GM19455 (cell line): ENCODE measurements at regions not wholly inside any gene's neighbourhood (a gene's known extent, or its start where the extent isn't known, plus 50 kb on each side); places are given as distances from the start of the nearest gene placed in this dataset.

Source experiments
- ATAC-seq: cut with Tn5 transposase; IDR thresholded peaks from one replicate; pipeline ENCODE4 v1.9.1; 2021; ENCODE audit not compliant: unreplicated experiment

DNA sequence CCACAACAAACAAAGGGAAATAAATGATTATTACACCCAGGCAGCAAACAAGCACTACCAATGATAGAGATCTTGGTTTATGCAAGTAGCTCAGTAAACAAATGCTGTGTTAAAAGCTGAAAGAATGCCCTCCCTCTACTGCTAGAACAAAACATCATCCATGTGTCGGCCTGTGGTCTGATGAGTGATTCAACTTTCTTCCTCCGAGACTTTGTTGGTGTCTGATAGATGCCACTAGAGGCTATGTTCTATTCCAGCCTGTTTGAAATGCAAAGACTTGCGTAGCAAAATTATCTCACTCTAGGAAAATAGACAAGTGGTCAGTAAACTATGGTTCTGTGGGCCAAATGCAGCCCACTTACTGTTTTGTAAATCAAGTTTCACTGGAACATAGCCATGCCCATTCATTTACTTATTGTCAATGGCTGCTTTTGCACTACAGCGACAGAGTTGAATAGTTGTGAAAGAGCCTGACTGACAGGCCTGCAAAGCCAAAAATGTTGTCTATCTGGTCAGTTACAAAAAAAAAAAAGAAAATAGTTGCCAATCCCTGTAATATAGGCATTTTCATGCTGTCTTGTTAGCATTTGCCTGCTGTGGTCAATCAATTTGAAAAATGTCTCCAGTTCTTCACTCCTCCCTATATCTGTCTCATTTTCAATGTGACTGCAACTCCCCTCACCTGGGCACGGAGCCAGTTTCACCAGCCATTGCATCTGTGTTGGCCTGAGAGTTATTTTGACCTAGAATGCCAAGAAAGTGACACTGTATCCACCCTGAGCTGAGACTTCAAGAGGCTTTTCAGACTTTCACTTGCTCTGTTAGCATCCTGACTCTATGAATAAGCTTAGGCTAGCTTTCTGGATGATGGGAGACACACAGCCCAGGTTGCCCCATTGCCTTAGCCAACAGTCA, 544.6 kb upstream of the BTBD3 start:
- ATAC-seq: no peak

DNA sequence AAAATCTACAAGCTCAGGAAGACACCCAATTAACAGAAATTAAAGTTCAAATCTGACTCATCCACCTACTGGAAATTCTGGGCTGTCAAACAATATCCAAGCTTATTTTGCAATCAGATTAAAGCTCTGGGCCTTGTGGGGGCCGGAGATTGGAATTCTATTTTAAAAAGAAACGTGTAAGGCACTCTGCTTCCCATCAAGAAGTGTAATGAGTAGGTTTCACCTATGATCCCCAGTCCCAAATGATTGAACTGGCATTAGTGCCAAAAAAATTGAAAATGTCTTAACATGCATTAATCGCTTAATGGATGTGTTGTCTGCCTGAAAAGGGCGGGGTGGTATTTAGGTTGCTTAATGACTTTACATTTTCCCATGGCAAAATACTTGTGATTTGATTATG, 542.4 kb upstream of the BTBD3 start:
- ATAC-seq: no peak

DNA sequence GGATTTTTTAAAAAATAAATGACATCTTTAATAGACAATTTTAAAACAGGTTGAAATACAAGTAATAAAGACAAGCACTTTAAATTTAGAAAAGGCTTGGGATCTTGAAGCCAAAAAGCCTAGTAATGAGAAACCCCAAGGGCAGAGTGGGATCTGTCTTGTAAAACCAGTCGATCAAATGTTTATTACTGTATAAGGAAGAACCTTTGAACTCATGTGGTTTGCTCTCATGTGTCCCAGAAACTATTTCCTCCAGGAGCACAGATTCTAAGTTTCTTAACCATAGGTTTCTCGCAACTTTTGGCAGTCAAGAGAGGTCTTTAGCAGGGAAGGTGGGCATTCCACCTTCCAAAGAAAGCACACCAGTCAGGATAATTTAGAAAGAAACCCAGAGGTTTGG, 541.7 kb upstream of the BTBD3 start:
- no peak for ATAC-seq

DNA sequence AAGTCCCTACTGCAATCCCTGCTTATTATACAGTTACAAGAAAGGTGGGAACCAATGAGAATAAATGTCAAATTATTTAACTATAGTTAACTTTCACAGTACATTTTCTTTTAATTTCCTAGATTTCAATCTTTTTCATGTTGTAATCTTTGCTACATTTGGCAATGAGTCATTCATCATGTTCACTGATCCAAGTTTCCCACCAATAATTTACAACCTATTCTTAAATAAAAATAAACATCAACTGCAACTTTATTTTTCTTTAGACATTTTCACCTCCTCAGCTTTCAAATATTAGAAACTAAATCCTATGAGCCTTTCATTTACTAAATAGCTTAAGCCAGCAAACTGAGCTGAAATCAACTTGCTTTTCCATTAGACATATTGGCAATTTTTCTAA, 541.3 kb upstream of the BTBD3 start:
- no peak for ATAC-seq

DNA sequence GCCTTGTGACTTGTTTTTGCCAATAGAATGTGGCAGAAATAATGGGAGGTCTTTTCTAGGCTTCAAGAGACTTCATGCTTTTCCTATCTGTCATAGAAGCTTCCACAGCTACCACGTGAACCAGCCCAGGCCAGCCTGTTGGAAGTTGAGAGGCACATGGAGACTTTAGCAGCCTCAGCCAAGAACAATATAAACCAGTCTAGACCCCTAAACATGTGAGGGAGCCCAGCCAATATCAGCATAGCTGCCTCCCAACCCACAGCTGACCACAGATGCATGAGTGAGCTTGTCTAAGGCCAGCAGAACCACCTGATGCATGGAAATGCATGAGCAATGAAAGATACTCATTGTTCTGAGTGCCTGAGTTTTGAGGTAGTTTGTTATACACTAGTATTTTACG, 540.7 kb upstream of the BTBD3 start:
- ATAC-seq: no peak

DNA sequence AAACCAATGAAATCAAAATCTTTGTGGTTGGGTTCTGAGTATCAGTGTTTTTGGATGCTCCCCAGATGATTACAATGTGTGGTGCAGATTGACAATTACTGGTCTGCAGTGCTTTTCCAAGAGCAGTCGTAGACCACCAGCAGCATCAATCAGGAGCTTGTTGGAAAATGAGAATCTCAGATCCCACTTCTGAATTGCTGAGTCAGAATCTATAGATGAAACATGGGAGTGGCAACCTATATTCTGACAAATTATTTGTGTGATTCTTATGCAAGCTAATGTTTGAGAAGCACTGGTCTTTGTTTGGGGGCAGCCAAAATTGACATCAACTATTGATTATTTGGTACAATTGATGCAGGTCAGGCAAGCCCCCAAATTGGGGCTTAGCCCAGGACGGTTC, 539.9 kb upstream of the BTBD3 start:
- no peak for ATAC-seq

DNA sequence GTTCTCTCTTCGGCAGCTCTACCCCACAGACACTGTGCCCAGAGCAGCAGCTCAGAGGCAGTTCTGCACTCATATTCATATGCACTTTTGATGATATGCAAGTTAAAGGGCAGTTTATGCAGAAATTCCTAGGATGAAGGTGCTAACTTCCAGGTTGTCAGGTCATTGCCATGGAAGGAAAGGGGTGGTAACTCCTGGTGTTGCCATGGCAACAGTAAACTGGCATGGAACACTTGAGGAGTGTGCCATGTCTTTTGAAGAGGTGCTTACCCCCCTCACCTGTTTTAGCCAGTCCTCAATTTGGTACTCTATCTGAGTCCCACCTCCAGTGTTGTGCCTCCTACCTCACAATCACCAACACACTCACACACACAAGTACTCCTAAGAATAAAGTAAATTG, 539.4 kb upstream of the BTBD3 start:
- ATAC-seq: no peak

DNA sequence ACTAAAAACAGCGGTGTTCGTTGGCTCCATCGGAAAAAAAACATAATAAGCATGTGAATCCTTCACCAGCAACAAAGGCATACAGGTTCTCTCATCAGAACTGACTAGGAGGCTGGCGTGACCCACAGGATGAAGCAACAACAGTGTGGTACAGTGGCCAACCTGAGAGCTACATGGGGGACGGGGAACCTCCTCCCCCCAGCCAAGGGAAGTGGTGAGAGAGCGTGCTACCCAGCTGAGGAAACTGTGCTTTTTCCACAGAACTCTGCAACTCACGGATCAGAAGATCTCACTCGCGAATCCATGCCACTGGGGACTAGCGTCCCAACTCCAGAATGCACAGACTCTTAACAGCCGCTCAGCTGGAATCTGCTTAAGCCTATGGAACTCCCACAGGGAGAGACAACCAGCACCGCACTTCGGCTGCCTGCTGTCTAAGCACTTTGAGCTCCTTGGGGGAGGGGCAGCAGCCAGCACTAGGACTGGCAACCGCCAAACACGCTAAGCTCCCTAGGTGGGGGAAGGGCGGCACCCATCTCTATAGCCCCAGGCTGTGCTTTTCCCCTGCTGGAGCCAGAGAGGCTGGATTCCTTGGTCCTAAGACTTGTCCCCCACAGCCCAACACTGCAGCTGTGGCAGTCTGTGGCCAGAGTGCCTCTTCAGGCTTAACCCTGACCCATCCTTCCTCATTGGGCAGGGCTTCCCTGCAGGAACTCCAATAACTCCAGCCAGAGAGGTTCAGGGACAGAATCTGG, 538.3 kb upstream of the BTBD3 start:
- no peak for ATAC-seq

DNA sequence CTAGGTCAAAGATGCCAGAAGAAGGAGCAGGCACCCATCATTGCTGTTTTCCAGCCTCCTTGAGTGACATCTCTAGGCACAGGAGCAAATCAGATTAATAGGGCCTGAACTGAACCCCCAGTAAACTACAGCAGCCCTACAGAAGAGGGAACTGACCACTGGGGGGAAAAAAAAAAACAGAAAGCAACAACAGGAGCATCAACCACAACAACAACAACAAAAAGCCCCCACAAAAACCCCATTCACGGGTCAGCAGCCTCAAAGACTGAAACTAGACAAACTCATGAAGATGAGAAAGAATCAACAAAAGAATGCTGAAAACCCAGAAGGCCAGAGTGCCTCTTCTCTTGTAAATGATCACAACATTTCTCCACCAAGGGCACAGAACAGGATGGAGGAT, 537.4 kb upstream of the BTBD3 start:
- no peak for ATAC-seq

DNA sequence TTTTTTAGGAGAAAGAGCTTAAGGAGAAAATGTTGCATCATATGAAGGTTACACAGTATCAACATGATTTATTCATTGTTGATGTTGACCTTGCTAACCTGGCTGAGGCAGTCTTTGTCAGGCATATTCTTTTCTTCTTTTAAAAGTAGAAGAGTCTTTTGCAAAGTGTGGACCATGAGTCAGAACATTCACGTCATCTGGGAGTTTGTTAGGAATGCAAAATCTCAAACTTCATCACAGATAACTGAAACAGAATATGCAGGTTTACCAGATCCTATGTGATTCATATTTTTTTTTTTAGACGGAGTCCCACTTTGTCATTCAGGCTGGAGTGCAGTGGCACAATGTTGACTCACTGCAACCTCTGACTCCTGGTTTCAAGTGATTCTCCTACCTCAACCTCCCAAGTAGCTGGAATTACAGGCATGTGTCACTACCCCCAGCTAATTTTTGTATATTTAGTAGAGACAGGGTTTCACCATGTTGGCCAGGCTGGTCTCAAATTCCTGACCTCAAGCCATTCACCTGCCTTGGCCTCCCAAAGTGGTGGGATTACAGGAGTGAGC, 530.4 kb upstream of the BTBD3 start:
- ATAC-seq: no peak

DNA sequence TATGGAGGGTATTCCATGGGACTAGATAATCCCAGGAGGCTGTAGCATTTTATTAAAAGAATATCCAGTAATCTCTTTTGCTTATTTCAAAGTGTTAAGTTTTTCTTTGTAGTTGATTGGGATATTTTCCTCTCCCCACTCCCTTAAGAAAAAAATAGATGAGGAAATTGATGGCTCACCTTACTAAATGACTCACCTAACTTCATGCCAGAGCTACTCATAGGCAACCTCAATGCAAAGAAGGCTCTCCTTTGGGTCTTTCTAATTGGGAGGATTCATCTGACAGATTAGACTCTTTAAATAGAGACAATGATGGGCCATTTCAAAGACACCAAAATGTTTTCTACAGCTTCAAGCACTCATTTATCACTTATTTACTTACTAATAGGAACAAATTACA, 528.5 kb upstream of the BTBD3 start:
- no peak for ATAC-seq

DNA sequence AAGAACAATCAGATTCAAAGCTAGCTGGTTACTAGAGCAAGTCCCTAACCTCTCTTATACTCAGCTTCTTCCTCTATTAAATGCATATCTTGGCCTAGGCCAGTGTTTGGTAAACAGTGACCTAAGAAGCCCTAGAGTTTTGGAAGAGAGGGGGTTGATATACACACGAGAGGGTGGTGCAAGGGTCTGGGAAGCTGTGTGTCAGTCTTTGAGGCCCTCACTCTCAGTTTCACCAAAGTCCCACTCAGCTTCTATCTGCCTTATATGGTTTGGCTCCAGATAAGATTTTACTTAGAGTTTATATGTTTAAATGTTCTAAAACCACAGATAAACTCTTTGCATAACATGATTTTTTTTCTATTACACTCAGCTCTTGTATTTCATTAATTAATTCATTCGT, 526.1 kb upstream of the BTBD3 start:
- no peak for ATAC-seq

DNA sequence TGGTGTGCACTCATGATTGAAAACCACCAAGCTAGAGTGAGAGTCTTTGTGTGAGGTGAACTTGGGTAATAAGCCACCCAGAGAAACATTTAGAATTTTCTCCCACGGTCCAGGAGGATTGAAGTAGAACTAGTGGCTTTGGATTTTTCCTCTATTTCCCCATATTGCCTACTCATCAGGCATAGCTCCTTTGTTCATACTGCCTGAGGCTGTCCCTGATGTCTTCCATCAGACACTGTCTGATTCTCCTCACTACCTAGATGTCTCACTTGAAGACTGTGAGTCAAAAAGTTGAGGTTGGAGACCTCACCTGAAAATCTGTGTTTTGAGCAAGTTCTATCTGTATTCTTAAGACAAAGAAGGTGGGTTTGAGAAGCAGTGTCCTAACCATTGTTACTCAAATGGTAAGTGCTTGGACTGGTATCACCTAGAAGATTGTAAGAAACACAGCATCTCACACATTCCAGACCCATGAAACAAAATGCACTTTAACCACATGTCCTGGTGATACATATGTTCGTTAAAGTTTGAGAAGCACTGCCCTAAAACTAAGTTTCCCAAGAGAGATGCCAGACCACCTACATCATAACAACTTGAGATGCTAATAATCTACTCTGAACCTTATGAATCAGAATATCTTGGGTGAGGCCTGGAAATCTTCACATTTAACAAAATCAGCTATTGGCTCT, 523.4 kb upstream of the BTBD3 start:
- no peak for ATAC-seq

DNA sequence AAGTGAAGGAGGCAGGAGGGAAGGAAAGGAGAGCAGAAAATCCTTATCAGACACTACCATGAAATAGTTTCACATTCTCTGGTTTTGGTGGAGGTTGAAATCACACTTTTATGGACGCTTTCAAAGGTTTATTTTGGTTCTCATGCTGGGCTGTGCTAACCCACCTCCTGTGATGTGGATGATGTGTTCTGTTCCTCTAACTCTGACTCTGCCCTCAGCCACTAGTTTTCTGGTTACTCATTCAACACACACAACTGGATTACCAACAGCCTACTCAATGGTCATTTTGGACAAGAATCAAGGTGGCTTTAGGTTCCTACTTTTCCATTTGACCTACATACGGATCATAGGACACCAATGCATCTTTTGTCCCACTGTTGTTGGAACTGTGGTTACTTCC, 522.1 kb upstream of the BTBD3 start:
- no peak for ATAC-seq

DNA sequence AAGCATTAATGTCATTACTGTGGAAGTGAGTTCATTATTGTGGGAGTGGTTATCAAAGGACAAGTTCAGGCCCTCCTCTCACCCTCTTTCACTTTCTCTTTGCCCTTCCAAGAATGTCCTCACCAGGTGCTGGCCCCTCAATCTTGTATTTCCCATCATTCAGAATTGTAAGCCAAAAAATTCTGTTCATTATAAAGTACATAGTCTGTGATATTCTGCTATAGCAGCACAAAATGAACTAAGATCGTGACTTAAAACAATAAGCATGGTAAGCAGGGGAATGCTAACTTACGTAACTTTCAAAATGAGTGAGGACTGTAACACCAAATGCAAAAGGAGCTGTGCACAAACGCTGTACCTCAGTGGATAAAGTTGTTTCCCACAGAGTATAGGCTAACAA, 515.7 kb upstream of the BTBD3 start:
- ATAC-seq: no peak

DNA sequence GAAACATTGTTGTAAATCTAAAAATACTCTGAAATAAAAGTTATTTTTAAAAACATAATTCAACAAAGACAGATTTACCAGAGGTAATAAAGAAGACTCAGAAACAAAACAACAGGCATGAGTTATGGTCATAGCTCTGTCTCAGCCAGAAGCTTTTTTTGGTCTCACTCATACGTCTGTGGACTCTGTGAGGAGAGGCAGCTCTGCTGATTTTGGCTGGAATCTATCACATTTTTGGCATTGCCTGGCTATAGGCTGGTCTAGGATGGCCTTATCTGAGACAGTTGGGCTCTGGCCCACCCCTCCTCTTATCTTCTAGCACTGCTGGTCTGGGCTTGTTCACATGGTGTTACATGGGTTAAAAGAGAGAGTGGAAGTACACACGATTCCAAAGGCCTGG, 514.0 kb upstream of the BTBD3 start:
- no peak for ATAC-seq

DNA sequence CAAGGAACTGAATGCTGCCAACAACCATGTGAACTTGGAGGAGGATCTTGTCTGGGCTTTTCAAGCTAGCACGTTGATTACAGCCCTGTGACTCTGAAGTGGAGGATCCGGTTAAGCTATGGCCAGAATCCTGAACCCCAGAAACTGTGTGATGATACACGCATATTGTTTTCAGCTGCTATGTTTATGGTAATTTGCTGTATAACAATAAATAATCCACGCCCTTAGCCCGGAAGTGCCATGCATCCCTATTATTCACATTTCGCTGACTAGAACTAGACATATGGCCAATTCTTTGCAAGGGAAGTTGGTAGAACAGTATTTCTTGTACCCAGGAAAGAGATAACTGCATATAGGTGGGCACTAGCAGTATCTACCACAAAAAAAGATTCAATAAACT, 510.8 kb upstream of the BTBD3 start:
- ATAC-seq: no peak

DNA sequence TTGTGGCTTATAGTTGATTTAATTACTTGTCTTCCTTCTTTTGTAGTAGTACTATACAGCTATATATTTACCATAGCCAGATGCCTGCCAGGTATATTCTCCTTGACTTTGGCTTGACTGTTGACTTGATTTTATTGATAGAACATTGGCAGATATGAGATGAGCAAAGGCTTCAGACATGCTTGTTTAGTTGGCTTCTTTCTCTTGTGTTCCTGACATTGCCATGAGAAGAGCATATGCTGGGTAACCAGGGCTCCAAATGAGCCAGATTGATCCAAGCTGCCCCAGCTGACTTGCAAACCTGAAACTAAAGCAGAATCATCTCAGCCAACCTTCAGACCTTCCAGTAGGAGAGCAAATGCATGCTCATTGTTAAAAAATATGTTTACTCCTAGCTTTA, 508.1 kb upstream of the BTBD3 start:
- ATAC-seq: no peak

DNA sequence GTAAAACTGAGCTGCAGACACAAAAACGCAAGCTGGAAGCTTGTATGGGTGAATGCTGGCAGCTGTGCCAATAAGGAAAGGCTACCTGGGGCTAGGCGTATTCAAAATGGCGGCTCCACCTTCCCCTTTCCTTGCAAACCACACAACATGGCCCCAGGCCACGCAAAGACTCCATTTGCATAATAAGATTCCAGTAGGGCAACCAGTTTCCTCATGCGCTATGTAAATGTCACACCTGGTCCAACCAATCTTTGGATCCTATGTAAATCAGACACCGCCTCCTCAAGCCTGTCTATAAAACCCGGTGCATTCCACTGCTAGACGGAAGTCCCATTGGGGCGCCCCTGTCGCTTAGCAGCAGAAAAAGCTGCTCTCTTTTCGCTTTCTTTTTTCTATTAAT, 505.9 kb upstream of the BTBD3 start:
- ATAC-seq: no peak

DNA sequence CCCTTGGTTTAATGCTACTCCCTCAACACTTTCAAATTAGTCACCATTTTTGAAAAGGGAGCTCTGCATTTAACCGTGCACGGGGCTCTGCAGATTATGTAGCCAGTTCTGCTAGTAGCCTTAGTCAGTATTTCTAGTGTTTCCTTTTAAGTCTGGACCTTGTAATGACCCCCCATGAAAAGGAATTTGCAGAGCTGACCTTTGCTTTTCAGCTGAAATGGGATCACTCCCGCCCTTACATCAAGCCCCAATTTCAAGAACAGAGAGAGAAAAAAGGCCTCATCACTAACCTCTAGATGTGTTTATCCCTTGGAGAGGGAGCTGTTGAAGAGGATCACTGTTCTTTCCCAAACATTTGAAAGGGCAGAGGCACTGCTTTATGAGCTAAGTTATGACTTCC, 490.7 kb upstream of the BTBD3 start:
- no peak for ATAC-seq

DNA sequence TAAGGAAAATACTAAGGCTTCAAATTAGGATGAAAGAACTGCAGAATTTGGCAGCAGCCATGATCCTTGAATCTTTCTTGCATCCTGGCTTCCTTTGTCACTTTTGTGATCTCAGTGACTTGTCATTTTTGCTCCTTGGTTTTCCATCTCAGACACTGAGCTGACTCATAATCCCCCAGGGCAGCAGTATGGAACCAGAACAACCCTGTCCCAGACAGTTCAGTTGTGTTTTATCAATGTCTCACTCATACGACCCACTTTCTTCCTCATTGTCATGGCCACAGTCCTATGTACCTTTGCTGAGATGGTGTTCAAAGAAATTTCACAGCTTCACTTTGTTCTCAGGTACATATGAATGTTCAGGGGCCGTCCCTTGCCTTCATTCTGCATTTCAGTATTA, 488.5 kb upstream of the BTBD3 start:
- ATAC-seq: no peak
